Cardiac septum (tissue), 1 donor: ENCODE measurements at regions not wholly inside any gene's neighbourhood (a gene's known extent, or its start where the extent isn't known, plus 50 kb on each side); places are given as distances from the start of the nearest gene placed in this dataset.
"Not testable (repeated sequence)": the region's sequence is repeated elsewhere in the genome, so short reads cannot be mapped to it uniquely, and the experiment has no call there.

Source experiments
- DNase-seq: peaks from one replicate; pipeline ENCODE4 v3.0.0-alpha.2; 2020; ENCODE audit warnings: low spot score
- intact Hi-C: fragments of 100-400 bp; cut with DNase I; formaldehyde crosslinking; loops from one replicate; pipeline ENCODE4 v1.14.0; 2022
- donor health status: DM: no; HTN: no; CAD: no.

DNA sequence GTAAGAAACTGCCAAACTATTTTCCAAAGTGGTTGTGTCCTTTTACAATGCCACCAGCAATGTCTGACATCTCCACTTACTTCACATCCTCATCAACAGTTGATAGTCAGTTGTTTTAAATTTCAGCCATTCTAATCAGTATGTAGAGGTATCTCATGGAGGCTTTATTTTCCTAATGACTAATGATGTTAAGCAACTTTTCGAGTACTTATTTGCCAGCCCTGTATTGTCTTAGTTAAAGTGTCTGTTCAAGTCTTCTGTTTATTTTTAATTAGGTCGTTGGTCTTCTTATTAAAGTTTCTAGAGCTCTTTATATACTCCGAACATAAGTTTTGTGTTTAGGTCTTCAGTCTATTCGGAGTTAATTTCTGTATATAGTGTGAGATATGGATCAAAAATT, 54.9 kb upstream of the NBPF12 start:
- intact Hi-C loops, DNase-seq: not testable (repeated sequence)

DNA sequence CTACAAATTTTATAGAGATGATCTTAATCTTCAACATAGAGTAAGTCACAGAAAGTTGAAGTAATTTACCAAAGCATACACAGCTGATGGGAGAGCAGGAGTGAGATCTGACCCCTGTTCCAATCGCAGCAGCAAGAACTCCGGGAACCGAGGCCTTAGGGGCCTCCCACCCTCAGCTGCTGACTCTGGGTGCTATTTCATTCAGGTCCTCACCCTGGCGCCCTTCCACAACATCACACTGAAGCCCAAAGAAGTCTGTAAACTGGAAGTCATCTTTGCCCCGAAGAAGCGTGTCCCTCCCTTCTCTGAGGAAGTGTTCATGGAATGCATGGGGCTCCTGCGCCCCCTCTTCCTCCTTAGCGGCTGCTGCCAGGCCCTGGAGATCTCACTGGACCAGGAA, 57.0 kb upstream of the NBPF12 start:
- DNase-seq = not testable (repeated sequence)

DNA sequence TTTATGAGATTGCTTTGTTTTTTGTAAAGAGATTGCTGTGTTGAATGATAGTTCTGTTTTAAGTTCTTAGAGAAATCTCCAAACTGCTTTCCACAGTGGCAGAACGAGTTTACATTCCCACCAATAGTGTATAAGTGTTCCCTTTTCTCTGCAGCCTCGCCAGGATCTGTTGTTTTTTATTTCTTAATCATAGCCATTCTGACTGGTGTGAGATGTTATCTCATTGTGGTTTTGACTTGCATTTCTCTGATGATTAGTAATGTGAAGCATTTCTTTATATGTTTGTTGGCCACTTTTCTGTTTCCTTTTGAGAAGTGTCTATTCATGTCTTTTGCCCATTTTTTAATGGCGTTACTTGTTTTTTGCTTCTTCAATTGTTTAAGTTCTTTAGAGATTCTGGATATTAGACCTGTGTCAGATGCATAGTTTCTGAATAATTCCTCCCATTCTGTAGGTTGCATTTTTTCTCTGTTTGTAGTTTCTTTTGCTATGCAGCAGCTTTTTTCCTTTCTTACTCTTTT, 74.3 kb upstream of the NBPF12 start:
- DNase-seq, intact Hi-C loops: not testable (repeated sequence)

More for the DNA sequence above, 57.0 kb upstream of the NBPF12 start:
- intact Hi-C loops = not testable (repeated sequence)

DNA sequence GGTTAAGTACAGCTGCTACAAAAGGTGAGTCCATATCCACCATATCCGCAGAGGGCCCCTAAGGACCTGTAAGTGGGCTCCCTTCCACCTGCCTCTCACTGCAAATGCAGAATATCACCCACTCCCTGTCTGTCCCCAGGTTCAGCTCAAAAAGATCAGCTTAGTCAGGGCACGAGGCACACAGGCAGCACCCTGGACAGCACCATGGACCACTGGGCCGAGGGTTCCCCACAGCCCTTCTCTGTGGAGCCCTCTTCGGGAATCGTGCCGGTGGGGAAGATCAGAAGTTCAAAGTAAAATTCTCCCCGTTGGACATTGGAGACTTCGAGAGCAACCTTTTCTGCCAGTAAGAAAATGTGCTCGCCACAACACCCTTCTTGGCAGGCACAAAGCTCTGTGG, 85.0 kb upstream of the NBPF12 start:
- DNase-seq, intact Hi-C loops: not testable (repeated sequence)

- intact Hi-C loops, DNase-seq: not testable (repeated sequence)
Observed at GRCh38 chr1:146850352-146850889, 87.7 kb upstream of the NBPF12 start.

DNA sequence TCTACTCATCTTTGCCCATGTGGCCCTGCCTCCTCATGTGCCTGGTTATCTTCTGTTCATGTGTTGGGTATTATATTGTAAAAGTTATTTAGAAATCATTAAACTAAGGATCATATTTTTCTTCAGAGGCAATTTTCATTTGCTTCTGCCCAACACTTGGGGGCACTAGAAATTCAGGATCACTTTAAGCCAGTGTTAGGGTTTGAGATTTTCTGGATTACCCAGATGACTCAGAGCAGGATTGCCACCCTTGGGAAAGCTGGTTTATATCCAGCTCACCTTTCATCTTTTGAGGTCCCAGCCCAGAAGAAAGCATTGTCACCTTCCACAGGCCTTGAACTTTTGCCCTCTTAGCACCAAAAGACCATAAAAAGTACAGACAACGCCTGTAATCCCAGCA, 99.4 kb upstream of the NBPF12 start:
- intact Hi-C loops, DNase-seq: not testable (repeated sequence)

- intact Hi-C loops, DNase-seq: not testable (repeated sequence)
Observed at GRCh38 chr1:146826957-146827356, 111.2 kb upstream of the NBPF12 start.

GRCh38 chr1:146794236-146794635, 143.9 kb upstream of the NBPF12 start:
- intact Hi-C loops, DNase-seq: not testable (repeated sequence)

- DNase-seq, intact Hi-C loops: not testable (repeated sequence)
Observed at GRCh38 chr1:146792725-146793124, 145.4 kb upstream of the NBPF12 start.

DNA sequence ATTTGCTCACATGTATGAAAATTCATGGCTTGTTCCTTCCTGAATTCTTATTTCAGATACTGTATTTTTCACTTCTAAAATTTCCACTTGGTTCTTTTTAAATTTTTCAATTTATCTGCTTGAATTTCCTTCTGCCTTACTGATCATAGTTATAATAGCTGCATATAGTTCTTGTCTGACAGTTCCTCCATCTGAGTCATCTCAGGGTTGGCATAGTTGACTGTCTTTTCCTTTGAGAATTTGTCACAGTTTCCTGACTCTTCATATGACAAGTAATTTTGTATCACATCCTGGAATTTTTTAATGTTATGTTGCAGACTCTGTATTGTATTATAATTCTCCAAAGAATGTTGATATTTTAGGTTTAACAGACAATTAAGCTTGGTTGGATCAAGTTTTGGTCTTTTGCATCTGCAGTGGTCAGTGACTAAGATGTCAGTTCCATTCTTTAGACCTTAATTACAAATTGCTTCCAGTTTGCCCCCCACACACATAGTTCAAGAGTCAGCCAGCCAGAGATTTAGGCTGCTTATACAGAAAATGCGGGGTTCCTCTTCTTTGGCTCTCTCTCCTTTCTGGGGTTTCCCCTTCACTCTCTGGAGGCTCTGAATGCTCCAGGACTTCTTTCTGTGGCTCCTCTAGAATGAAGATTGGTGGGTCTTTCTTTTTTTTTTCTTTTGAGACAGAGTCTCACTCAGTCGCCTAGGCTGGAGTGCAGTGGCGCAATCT, 153.7 kb upstream of the NBPF12 start:
- intact Hi-C loops, DNase-seq: not testable (repeated sequence)

DNA sequence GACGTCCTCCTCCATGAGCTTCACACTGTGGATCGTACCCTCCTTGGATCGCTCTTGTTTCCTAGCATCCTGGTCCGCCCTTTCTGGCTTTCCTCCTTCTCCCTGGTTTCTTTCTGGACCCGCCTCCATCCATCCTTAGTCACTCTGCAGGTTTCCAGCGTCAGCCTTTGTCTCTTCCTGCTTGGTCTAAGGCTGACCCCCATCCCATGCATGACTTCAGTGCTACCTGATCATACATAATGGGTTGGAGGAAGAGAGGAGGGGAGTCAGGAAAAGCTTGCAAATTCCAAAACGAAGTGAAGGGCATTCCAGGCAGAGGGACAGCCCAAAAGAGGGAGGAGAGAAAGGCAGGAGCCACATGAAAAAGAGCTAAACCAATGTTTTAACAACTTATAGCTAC, 156.9 kb upstream of the NBPF12 start:
- intact Hi-C loops, DNase-seq: not testable (repeated sequence)

DNA sequence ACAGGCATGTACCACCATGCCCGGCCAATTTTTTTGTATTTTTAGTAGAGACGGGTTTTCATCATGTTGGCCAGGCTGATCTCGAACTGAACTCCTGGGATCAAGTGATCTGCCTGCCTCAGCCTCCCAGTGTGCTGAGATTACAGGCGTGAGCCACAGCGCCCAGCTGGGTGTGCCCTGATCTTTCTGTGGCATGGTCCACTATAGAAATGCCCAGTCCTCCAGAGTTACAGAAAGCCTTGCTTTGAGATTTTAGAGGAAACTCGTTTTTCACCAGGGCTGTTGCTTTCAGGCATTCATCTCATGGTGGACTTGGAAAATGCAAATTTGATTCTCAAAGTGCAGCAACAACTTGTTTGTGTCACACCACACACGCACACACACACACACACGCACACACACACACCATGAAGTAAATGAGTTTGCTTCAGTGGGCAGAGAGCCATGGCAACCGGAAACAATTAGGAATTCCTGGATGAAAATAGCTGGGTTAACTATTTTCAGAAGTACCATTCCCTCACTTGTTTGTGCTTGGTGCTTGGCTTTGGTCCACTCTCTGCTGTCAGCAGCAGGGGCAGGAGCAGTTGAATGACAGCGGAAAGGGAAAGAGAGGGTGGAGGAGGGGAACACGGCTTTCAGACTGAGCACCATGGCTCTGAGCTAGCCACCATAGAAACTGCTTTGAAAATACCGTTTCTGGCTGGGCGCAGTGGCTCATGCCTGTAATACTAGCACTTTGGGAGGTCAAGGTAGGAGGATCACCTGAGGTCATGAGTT, 160.1 kb upstream of the NBPF12 start:
- intact Hi-C loops, DNase-seq: not testable (repeated sequence)

DNA sequence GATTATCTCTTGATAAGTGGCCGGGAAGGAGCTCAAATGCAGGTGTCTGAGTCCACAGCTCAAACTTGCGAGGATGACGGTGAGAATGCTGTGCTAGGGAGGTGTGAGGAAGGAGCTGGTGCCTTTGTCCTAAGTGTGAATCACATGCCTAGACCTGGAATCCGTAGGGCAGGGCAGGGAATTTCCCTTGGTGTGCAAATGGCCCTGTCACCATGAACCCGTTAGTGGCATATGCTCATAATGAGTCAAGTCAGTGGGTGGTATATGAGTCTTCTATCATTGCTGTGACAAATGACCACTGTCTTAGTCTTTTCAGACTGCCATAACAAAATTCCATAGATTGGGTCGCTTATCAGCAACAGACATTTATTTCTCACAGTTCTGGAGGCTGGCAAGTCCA, 163.1 kb upstream of the NBPF12 start:
- intact Hi-C loops, DNase-seq: not testable (repeated sequence)

DNA sequence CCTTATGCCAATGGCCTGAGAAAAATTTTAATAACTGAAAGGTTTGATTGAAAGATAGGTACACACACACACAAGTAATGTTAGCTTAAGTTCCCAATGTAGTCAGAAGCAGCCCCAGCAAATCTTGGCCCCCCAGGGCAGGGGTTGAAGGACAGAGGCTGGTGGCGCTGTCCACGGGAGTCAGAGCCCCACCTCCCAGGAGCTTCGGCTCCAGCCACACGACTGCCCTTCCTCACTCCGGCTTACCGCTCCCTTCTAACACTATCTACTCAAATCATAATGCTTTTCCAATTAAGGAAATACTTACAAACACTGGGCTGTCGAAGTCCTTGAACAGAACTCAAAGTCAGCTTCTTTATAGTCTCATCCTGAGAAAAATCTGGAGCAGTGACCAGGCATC, 163.9 kb upstream of the NBPF12 start:
- DNase-seq = not testable (repeated sequence)

GRCh38 chr1:146771409-146771808, 166.7 kb upstream of the NBPF12 start:
- intact Hi-C loops, DNase-seq: not testable (repeated sequence)

More for the DNA sequence above, 163.9 kb upstream of the NBPF12 start:
- intact Hi-C loops = not testable (repeated sequence)

GRCh38 chr1:146770998-146771397, 167.1 kb upstream of the NBPF12 start:
- intact Hi-C loops, DNase-seq: not testable (repeated sequence)

- DNase-seq, intact Hi-C loops: not testable (repeated sequence)
Observed at GRCh38 chr1:146763234-146763633, 174.9 kb upstream of the NBPF12 start.

- intact Hi-C loops, DNase-seq: not testable (repeated sequence)
Observed at GRCh38 chr1:146756858-146757257, 181.3 kb upstream of the NBPF12 start.

DNA sequence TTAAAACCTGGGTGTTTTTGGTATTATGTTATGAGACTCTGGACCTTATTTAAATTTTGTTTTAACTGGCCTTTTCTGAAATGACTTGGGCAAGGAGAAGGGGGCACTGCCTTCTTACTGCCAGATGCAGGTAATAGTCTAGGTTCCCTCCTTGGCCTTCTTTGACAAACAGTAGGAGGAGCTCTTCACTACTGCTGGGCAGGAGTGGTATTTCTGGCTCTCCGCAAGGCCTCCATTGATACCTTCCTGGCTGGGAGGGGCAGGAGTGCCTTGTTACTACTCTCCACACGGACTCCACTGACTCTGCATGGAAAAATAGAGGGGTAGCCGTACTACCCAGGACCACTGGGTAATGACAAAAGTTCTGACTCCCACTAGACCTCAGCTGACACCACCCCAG, 189.4 kb upstream of the NBPF12 start:
- DNase-seq, intact Hi-C loops: not testable (repeated sequence)
